Neural cell (in vitro differentiated cells): ENCODE measurements at regions not wholly inside any gene's neighbourhood (a gene's known extent, or its start where the extent isn't known, plus 50 kb on each side); places are given as distances from the start of the nearest gene placed in this dataset.
"Not testable (repeated sequence)": the region's sequence is repeated elsewhere in the genome, so short reads cannot be mapped to it uniquely, and the experiment has no call there.

Source experiments
- H2AFZ ChIP-seq: fragments of 200-600, 300-800 bp; sonication (generic), shearing (Covaris generic); 2 replicates; pipeline ENCODE4 v1.6.0; 2014; ENCODE audit warnings: low read depth, mild to moderate bottlenecking, antibody characterized with exemption, low read length, moderate library complexity
- H3F3A ChIP-seq: fragments of 200-600 bp; shearing (Covaris generic); 2 replicates; pipeline ENCODE4 v1.6.1; 2016; ENCODE audit warnings: mild to moderate bottlenecking, moderate library complexity, mixed read lengths, antibody characterized with exemption, low read length; ENCODE audit not compliant: insufficient read depth, poor library complexity, severe bottlenecking
- H3K27ac ChIP-seq: fragments of 200-600, 300-800 bp; sonication (generic), shearing (Covaris generic); 2 replicates; pipeline ENCODE4 v1.5.1; 2014; ENCODE audit warnings: mild to moderate bottlenecking, low read length, moderate library complexity
- H3K27me3 ChIP-seq: fragments of 300-800, 200-600 bp; sonication (generic), shearing (Covaris generic); 2 replicates; pipeline ENCODE4 v1.6.0; 2014; ENCODE audit warnings: mild to moderate bottlenecking, low read depth, low read length, moderate library complexity; ENCODE audit not compliant: insufficient read depth
- H3K36me3 ChIP-seq: fragments of 300-800, 200-600 bp; sonication (generic), shearing (Covaris generic); 2 replicates; pipeline ENCODE4 v1.5.1; 2014; ENCODE audit warnings: mild to moderate bottlenecking, antibody characterized with exemption, low read length, moderate library complexity; ENCODE audit not compliant: insufficient read depth
- H3K4me2 ChIP-seq: fragments of 300-800, 200-600 bp; sonication (generic), shearing (Covaris generic); 2 replicates; pipeline ENCODE4 v1.6.0; 2014; ENCODE audit warnings: mild to moderate bottlenecking, low read length
- H3K4me3 ChIP-seq: fragments of 300-800, 200-600 bp; sonication (generic), shearing (Covaris generic); 2 replicates; pipeline ENCODE4 v1.5.1; 2014; ENCODE audit warnings: mild to moderate bottlenecking, low read length, moderate library complexity
- H3K79me2 ChIP-seq: fragments of 200-600 bp; shearing (Covaris generic); replicated peaks from 2 replicates; pipeline ENCODE4 v1.6.0; 2014; ENCODE audit warnings: mild to moderate bottlenecking, low read length, moderate library complexity; ENCODE audit not compliant: insufficient read depth
- H3K9ac ChIP-seq: fragments of 300-800, 200-600 bp; sonication (generic), shearing (Covaris generic); 2 replicates; pipeline ENCODE4 v1.6.1; 2016; ENCODE audit warnings: mild to moderate bottlenecking, low read length, mixed read lengths
- H3K9me2 ChIP-seq: fragments of 200-600 bp; shearing (Covaris generic); 2 replicates; pipeline ENCODE4 v1.6.1; 2016; ENCODE audit warnings: mild to moderate bottlenecking, low read length, mixed read lengths; ENCODE audit not compliant: insufficient read depth
- H3K9me3 ChIP-seq: fragments of 200-600, 300-800 bp; sonication (generic), shearing (Covaris generic); 2 replicates; pipeline ENCODE4 v1.6.1; 2016; ENCODE audit warnings: mild to moderate bottlenecking, mixed run types, low read length, moderate library complexity, mixed read lengths
- H4K20me1 ChIP-seq: fragments of 200-600 bp; shearing (Covaris generic); 2 replicates; pipeline ENCODE4 v1.6.1; 2016; ENCODE audit warnings: mild to moderate bottlenecking, mixed run types; ENCODE audit not compliant: insufficient read depth
- CTCF ChIP-seq: fragments of 450-650 bp; IDR thresholded peaks from 2 replicates; pipeline ENCODE4 v1.5.1; 2014; ENCODE audit warnings: antibody characterized with exemption, mild to moderate bottlenecking, moderate library complexity; ENCODE audit not compliant: poor library complexity, severe bottlenecking
- EP300 ChIP-seq: fragments of 450-650 bp; conservative IDR thresholded peaks from 2 replicates; pipeline ENCODE4 v1.6.1; 2014; ENCODE audit warnings: antibody characterized with exemption, mild to moderate bottlenecking, moderate library complexity; ENCODE audit not compliant: poor library complexity, severe bottlenecking
- EZH2 ChIP-seq: fragments of 200-600, 300-800 bp; shearing (Covaris generic), sonication (generic); IDR thresholded peaks from 2 replicates; pipeline ENCODE4 v1.6.1; 2014; ENCODE audit warnings: antibody characterized with exemption, low read length, borderline replicate concordance, mild to moderate bottlenecking; ENCODE audit not compliant: insufficient read depth, poor library complexity, severe bottlenecking
- MXI1 ChIP-seq: fragments of 450-650 bp; conservative IDR thresholded peaks from 2 replicates; pipeline ENCODE4 v1.6.1; 2014; ENCODE audit warnings: antibody characterized with exemption, mild to moderate bottlenecking; ENCODE audit not compliant: poor library complexity, severe bottlenecking
- POLR2AphosphoS5 ChIP-seq: IDR thresholded peaks from 2 replicates; pipeline ENCODE4 v1.6.1; 2012
- RAD21 ChIP-seq: fragments of 450-650 bp; conservative IDR thresholded peaks from 2 replicates; pipeline ENCODE4 v1.6.1; 2014; ENCODE audit warnings: antibody characterized with exemption, mild to moderate bottlenecking, moderate library complexity
- REST ChIP-seq: IDR thresholded peaks from 2 replicates; pipeline ENCODE4 v1.6.1; 2012; ENCODE audit warnings: borderline replicate concordance
- SMC3 ChIP-seq: fragments of 450-650 bp; conservative IDR thresholded peaks from 2 replicates; pipeline ENCODE4 v1.6.1; 2014; ENCODE audit warnings: antibody characterized with exemption, mild to moderate bottlenecking, moderate library complexity; ENCODE audit not compliant: poor library complexity
- TAF1 ChIP-seq: IDR thresholded peaks from 2 replicates; pipeline ENCODE4 v1.6.1; 2012; ENCODE audit warnings: low read depth

DNA sequence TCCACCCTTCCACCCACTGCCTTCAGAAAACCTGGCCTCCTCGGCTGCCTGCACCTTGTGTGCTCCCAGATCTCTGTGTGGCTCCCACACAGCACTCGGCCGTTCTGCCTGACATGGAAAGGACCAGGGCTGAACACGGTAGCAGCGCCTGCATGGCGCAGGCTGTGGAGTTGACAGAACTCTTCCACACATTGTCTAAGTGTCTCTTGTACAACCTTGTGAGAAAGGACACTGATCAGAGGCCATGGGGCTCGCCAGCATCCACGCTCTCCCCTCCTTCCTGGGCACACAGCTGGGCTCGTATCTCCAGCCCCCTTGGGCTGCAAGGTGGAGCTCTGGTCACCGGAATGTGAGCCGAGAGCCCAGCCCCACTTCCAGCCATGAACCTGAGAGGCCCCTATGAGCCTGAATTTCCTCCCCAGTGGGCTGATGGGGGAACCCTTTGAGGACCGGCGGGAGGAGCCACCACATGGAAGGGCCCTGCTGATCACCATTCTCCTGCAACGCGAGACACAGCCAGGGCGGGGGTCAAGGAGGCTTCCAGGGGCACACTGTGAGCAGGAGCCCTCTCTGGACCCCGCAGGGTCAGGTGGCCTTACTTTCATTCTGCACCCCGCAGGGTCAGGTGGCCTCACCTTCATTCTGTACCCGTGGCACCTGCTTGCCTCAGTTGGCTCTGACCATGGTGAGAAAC is 314.2 kb upstream of the MYT1L start:
- Histone ChIP-seq H4K20me1 (no peaks in the 10 kb centered on the region), H2AFZ (no peak overlapping the region), H3K9me3 (no peaks in the 10 kb centered on the region), H3K27ac (no peak overlapping the region), H3K79me2 (no peaks in the 10 kb centered on the region), H3K4me2 (no peak overlapping the region), H3K9me2 (no peaks in the 10 kb centered on the region), H3K4me3 (no peak overlapping the region), H3K36me3 (no peaks in the 10 kb centered on the region), H3K27me3 (no peaks in the 10 kb centered on the region), H3F3A (no peaks in the 10 kb centered on the region), H3K9ac (no peak overlapping the region)
- TF ChIP-seq TAF1 (no peak), EP300 (no peak), MXI1 (no peak), EZH2 (no peak), POLR2AphosphoS5 (no peak), CTCF (no peak), SMC3 (no peak), REST (no peak)

GRCh38 chr2:2644751-2645150 is 313.7 kb upstream of the MYT1L start:
- H3K36me3 ChIP-seq, H4K20me1 ChIP-seq, H3K4me2 ChIP-seq, H3K27me3 ChIP-seq, H3K27ac ChIP-seq, H3K4me3 ChIP-seq, H3K79me2 ChIP-seq, H3K9me3 ChIP-seq, H3F3A ChIP-seq, H2AFZ ChIP-seq, H3K9ac ChIP-seq, H3K9me2 ChIP-seq: not testable (repeated sequence)

DNA sequence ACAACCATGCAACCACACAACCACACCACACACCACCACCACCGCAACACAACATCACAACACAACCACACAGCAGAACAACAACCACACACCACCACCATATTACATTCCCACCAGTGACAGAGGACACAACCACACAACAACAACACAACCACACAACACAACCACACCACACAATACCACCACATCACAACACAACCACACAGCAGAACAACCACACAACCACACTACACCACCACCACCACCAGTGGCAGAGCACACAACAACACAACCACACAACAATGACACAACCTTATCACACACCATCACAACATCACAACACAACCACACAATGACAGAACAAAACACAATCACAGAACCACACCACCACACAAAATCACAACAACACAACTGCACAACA is 313.0 kb upstream of the MYT1L start:
- no peak overlapping the region for H3K4me3 ChIP-seq
- no peaks in the 10 kb centered on the region for H3K9me3 ChIP-seq
- no peak overlapping the region for H3K27ac ChIP-seq
- no peaks in the 10 kb centered on the region for H3K9me2 ChIP-seq
- no peaks in the 10 kb centered on the region for H3K36me3 ChIP-seq
- no peaks in the 10 kb centered on the region for H3K79me2 ChIP-seq
- no peaks in the 10 kb centered on the region for H3K27me3 ChIP-seq
- TF ChIP-seq TAF1 (no peak), POLR2AphosphoS5 (no peak), REST (no peak), SMC3 (no peak), MXI1 (no peak), CTCF (no peak), EZH2 (no peak), EP300 (no peak), RAD21 (no peak)
- H2AFZ ChIP-seq = no peak overlapping the region
- H3F3A ChIP-seq = no peaks in the 10 kb centered on the region
- H3K4me2 ChIP-seq = no peak overlapping the region
- no peaks in the 10 kb centered on the region for H4K20me1 ChIP-seq
- H3K9ac ChIP-seq = no peak overlapping the region
